GM23338 (cell line): ENCODE measurements at regions not wholly inside any gene's neighbourhood (a gene's known extent, or its start where the extent isn't known, plus 50 kb on each side); places are given as distances from the start of the nearest gene placed in this dataset.

Experiments
- ATAC-seq: fragments of 200-7000 bp; cut with Tn5 transposase; 3 replicates; pipeline ENCODE4 v1.9.1; 2020
- DNase-seq: peaks from one replicate; pipeline ENCODE4 v3.0.0-alpha.2; 2015; ENCODE audit warnings: low spot score
- H2AFZ ChIP-seq: fragments of 200-600 bp; sonication (generic); 2 replicates; pipeline ENCODE4 v1.8.0; 2016; ENCODE audit warnings: antibody characterized with exemption, mild to moderate bottlenecking, moderate library complexity
- H3F3A ChIP-seq: fragments of 200-600 bp; sonication (generic); replicated peaks from 2 replicates; pipeline ENCODE4 v1.8.0; 2017; ENCODE audit warnings: antibody characterized with exemption, mixed run types, low read depth
- H3K27ac ChIP-seq: fragments of 200-600 bp; sonication (generic); 2 replicates; pipeline ENCODE4 v1.6.1; 2016; ENCODE audit warnings: low read depth
- H3K27me3 ChIP-seq: fragments of 200-600 bp; sonication (generic); 2 replicates; pipeline ENCODE4 v1.8.0; 2016; ENCODE audit warnings: mild to moderate bottlenecking, mixed run types, moderate library complexity; ENCODE audit not compliant: insufficient read depth
- H3K36me3 ChIP-seq: fragments of 200-600 bp; sonication (generic); 2 replicates; pipeline ENCODE4 v1.8.0; 2016; ENCODE audit warnings: mild to moderate bottlenecking; ENCODE audit not compliant: insufficient read depth
- H3K4me1 ChIP-seq: fragments of 200-600 bp; sonication (generic); 2 replicates; pipeline ENCODE4 v1.8.0; 2016; ENCODE audit warnings: mild to moderate bottlenecking, moderate library complexity; ENCODE audit not compliant: insufficient read depth
- H3K4me2 ChIP-seq: fragments of 200-600 bp; sonication (generic); 2 replicates; pipeline ENCODE4 v1.7.1; 2017; ENCODE audit warnings: mixed run types
- H3K4me3 ChIP-seq: fragments of 200-600 bp; sonication (generic); 2 replicates; pipeline ENCODE4 v1.6.1; 2016; ENCODE audit warnings: mixed run types
- H3K79me2 ChIP-seq: fragments of 200-600 bp; sonication (generic); replicated peaks from 2 replicates; pipeline ENCODE4 v1.8.0; 2017; ENCODE audit warnings: mild to moderate bottlenecking; ENCODE audit not compliant: insufficient read depth
- H3K9me2 ChIP-seq: fragments of 200-600 bp; sonication (generic); 2 replicates; pipeline ENCODE4 v1.8.0; 2017; ENCODE audit not compliant: insufficient read depth
- H4K20me1 ChIP-seq: fragments of 200-600 bp; sonication (generic); replicated peaks from 2 replicates; pipeline ENCODE4 v1.8.0; 2017; ENCODE audit warnings: mild to moderate bottlenecking; ENCODE audit not compliant: insufficient read depth
- H3K27ac Mint-ChIP-seq: 2 replicates; pipeline ENCODE4 v1.8.0; 2020; ENCODE audit warnings: inconsistent platforms, mild to moderate bottlenecking, moderate library complexity, mixed read lengths
- H3K27me3 Mint-ChIP-seq: 3 replicates; pipeline ENCODE4 v1.8.0; 2022; ENCODE audit warnings: low read depth, mild to moderate bottlenecking, moderate library complexity, mixed read lengths, inconsistent platforms; ENCODE audit not compliant: insufficient read depth, poor library complexity
- H3K36me3 Mint-ChIP-seq: 3 replicates; pipeline ENCODE4 v1.8.0; 2021; ENCODE audit warnings: low read depth, mild to moderate bottlenecking, inconsistent platforms, moderate library complexity, mixed read lengths
- H3K4me1 Mint-ChIP-seq: 3 replicates; pipeline ENCODE4 v1.8.0; 2020; ENCODE audit warnings: mild to moderate bottlenecking, inconsistent platforms, mixed read lengths
- H3K4me3 Mint-ChIP-seq: 3 replicates; pipeline ENCODE4 v1.8.0; 2021; ENCODE audit warnings: moderate library complexity, mild to moderate bottlenecking, inconsistent platforms, mixed read lengths
- H3K9me3 Mint-ChIP-seq: 3 replicates; pipeline ENCODE4 v1.8.0; 2020; ENCODE audit warnings: moderate library complexity, mild to moderate bottlenecking, inconsistent platforms, mixed read lengths
- CREB1 ChIP-seq: fragments of 250-450 bp; sonication (Bioruptor Pico); IDR thresholded peaks from 2 replicates; pipeline ENCODE4 v1.5.0; 2020; ENCODE audit warnings: low read depth, mild to moderate bottlenecking, moderate library complexity
- ETS1 ChIP-seq: IDR thresholded peaks from 2 replicates; pipeline ENCODE4 v1.6.1; 2016; ENCODE audit warnings: antibody characterized with exemption
- EZH2 ChIP-seq: fragments of 200-600 bp; sonication (generic); IDR thresholded peaks from one replicate; pipeline ENCODE4 v1.8.0; 2017; ENCODE audit warnings: antibody characterized with exemption, mild to moderate bottlenecking, low read depth; ENCODE audit not compliant: unreplicated experiment
- EZH2phosphoT487 ChIP-seq: fragments of 200-600 bp; sonication (generic); IDR thresholded peaks from one replicate; pipeline ENCODE4 v1.8.1; 2018; ENCODE audit warnings: antibody characterized with exemption; ENCODE audit not compliant: unreplicated experiment
- JUNB ChIP-seq: IDR thresholded peaks from one replicate; pipeline ENCODE4 v1.6.1; 2016; ENCODE audit warnings: antibody characterized with exemption; ENCODE audit not compliant: unreplicated experiment
- NANOG ChIP-seq: IDR thresholded peaks from 2 replicates; pipeline ENCODE4 v1.6.1; 2016; ENCODE audit warnings: antibody characterized with exemption, borderline replicate concordance
- POLR2AphosphoS5 ChIP-seq: IDR thresholded peaks from 2 replicates; pipeline ENCODE4 v1.6.1; 2016; ENCODE audit warnings: antibody characterized with exemption, low read depth
- STAT1 ChIP-seq: IDR thresholded peaks from one replicate; pipeline ENCODE4 v1.6.1; 2016; ENCODE audit warnings: antibody characterized with exemption; ENCODE audit not compliant: unreplicated experiment
- ZNF114 ChIP-seq: fragments of 250-450 bp; sonication (Bioruptor Pico); IDR thresholded peaks from 2 replicates; pipeline ENCODE4 v1.5.0; 2020; ENCODE audit warnings: mild to moderate bottlenecking, moderate library complexity
- ZNF331 ChIP-seq: fragments of 250-450 bp; sonication (Bioruptor Pico); IDR thresholded peaks from 2 replicates; pipeline ENCODE4 v1.5.0; 2020; ENCODE audit warnings: low read depth, mild to moderate bottlenecking, moderate library complexity
- TF ChIP-seq, protein P1 (sequence below), 2 experiments: fragments of 200-600 bp in 1 of 2; sonication (generic) in 1 of 2; conservative IDR thresholded peaks; 2 replicates each; pipeline versions ENCODE4 v1.5.1 to v1.6.1; 2016 to 2017; ENCODE audit warnings: antibody characterized with exemption in 2 of 2, low read depth in 2 of 2, mild to moderate bottlenecking in 2 of 2, moderate library complexity in 1 of 2
- TF ChIP-seq, protein P2 (sequence below): fragments of 250-450 bp; sonication (Bioruptor Pico); IDR thresholded peaks from 2 replicates; pipeline ENCODE4 v1.5.0; 2020; ENCODE audit warnings: mild to moderate bottlenecking, moderate library complexity
- TF ChIP-seq, protein P3 (sequence below): IDR thresholded peaks from one replicate; pipeline ENCODE4 v1.6.1; 2018; ENCODE audit warnings: antibody characterized with exemption; ENCODE audit not compliant: unreplicated experiment

- H3K4me1 ChIP-seq, result peaks cover 10% of the 10 kb centered on the region
- no peak for DNase-seq
- no peaks in the 10 kb centered on the region for H3K36me3 ChIP-seq
- TF ChIP-seq, protein P1, sequence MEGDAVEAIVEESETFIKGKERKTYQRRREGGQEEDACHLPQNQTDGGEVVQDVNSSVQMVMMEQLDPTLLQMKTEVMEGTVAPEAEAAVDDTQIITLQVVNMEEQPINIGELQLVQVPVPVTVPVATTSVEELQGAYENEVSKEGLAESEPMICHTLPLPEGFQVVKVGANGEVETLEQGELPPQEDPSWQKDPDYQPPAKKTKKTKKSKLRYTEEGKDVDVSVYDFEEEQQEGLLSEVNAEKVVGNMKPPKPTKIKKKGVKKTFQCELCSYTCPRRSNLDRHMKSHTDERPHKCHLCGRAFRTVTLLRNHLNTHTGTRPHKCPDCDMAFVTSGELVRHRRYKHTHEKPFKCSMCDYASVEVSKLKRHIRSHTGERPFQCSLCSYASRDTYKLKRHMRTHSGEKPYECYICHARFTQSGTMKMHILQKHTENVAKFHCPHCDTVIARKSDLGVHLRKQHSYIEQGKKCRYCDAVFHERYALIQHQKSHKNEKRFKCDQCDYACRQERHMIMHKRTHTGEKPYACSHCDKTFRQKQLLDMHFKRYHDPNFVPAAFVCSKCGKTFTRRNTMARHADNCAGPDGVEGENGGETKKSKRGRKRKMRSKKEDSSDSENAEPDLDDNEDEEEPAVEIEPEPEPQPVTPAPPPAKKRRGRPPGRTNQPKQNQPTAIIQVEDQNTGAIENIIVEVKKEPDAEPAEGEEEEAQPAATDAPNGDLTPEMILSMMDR (conservative IDR thresholded peaks at IDR 0.05; ENCODE audit: low read depth in 2 of 2), result no peak
- TF ChIP-seq EZH2phosphoT487 (no peak), STAT1 (no peak), NANOG (no peak), ETS1 (no peak), EZH2 (no peak), CREB1 (CRISPR knock-in tag) (no peak), POLR2AphosphoS5 (no peak), JUNB (no peak), ZNF331 (CRISPR knock-in tag) (no peak), ZNF114 (CRISPR knock-in tag) (no peak)
- TF ChIP-seq, protein P2, sequence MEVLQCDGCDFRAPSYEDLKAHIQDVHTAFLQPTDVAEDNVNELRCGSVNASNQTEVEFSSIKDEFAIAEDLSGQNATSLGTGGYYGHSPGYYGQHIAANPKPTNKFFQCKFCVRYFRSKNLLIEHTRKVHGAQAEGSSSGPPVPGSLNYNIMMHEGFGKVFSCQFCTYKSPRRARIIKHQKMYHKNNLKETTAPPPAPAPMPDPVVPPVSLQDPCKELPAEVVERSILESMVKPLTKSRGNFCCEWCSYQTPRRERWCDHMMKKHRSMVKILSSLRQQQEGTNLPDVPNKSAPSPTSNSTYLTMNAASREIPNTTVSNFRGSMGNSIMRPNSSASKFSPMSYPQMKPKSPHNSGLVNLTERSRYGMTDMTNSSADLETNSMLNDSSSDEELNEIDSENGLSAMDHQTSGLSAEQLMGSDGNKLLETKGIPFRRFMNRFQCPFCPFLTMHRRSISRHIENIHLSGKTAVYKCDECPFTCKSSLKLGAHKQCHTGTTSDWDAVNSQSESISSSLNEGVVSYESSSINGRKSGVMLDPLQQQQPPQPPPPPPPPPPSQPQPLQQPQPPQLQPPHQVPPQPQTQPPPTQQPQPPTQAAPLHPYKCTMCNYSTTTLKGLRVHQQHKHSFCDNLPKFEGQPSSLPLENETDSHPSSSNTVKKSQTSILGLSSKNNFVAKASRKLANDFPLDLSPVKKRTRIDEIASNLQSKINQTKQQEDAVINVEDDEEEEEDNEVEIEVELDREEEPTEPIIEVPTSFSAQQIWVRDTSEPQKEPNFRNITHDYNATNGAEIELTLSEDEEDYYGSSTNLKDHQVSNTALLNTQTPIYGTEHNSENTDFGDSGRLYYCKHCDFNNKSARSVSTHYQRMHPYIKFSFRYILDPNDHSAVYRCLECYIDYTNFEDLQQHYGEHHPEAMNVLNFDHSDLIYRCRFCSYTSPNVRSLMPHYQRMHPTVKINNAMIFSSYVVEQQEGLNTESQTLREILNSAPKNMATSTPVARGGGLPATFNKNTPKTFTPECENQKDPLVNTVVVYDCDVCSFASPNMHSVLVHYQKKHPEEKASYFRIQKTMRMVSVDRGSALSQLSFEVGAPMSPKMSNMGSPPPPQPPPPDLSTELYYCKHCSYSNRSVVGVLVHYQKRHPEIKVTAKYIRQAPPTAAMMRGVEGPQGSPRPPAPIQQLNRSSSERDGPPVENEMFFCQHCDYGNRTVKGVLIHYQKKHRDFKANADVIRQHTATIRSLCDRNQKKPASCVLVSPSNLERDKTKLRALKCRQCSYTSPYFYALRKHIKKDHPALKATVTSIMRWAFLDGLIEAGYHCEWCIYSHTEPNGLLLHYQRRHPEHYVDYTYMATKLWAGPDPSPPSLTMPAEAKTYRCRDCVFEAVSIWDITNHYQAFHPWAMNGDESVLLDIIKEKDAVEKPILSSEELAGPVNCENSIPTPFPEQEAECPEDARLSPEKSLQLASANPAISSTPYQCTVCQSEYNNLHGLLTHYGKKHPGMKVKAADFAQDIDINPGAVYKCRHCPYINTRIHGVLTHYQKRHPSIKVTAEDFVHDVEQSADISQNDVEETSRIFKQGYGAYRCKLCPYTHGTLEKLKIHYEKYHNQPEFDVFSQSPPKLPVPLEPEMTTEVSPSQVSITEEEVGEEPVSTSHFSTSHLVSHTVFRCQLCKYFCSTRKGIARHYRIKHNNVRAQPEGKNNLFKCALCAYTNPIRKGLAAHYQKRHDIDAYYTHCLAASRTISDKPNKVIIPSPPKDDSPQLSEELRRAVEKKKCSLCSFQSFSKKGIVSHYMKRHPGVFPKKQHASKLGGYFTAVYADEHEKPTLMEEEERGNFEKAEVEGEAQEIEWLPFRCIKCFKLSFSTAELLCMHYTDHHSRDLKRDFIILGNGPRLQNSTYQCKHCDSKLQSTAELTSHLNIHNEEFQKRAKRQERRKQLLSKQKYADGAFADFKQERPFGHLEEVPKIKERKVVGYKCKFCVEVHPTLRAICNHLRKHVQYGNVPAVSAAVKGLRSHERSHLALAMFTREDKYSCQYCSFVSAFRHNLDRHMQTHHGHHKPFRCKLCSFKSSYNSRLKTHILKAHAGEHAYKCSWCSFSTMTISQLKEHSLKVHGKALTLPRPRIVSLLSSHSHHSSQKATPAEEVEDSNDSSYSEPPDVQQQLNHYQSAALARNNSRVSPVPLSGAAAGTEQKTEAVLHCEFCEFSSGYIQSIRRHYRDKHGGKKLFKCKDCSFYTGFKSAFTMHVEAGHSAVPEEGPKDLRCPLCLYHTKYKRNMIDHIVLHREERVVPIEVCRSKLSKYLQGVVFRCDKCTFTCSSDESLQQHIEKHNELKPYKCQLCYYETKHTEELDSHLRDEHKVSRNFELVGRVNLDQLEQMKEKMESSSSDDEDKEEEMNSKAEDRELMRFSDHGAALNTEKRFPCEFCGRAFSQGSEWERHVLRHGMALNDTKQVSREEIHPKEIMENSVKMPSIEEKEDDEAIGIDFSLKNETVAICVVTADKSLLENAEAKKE, result no peak
- TF ChIP-seq, protein P3, sequence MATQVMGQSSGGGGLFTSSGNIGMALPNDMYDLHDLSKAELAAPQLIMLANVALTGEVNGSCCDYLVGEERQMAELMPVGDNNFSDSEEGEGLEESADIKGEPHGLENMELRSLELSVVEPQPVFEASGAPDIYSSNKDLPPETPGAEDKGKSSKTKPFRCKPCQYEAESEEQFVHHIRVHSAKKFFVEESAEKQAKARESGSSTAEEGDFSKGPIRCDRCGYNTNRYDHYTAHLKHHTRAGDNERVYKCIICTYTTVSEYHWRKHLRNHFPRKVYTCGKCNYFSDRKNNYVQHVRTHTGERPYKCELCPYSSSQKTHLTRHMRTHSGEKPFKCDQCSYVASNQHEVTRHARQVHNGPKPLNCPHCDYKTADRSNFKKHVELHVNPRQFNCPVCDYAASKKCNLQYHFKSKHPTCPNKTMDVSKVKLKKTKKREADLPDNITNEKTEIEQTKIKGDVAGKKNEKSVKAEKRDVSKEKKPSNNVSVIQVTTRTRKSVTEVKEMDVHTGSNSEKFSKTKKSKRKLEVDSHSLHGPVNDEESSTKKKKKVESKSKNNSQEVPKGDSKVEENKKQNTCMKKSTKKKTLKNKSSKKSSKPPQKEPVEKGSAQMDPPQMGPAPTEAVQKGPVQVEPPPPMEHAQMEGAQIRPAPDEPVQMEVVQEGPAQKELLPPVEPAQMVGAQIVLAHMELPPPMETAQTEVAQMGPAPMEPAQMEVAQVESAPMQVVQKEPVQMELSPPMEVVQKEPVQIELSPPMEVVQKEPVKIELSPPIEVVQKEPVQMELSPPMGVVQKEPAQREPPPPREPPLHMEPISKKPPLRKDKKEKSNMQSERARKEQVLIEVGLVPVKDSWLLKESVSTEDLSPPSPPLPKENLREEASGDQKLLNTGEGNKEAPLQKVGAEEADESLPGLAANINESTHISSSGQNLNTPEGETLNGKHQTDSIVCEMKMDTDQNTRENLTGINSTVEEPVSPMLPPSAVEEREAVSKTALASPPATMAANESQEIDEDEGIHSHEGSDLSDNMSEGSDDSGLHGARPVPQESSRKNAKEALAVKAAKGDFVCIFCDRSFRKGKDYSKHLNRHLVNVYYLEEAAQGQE, result no peak
- peak overlapping the region; percentile 70; the same call in 1 of the 2 replicates for H2AFZ ChIP-seq
- no peak overlapping the region for H3K4me3 ChIP-seq
- H3F3A ChIP-seq, result no peaks in the 10 kb centered on the region
- Mint-ChIP-seq H3K4me1 (peaks cover 10% of the 10 kb centered on the region; the same call in 2 of the 3 replicates), H3K4me3 (no peak overlapping the region), H3K27me3 (no peaks in the 10 kb centered on the region), H3K36me3 (no peaks in the 10 kb centered on the region), H3K9me3 (no peaks in the 10 kb centered on the region), H3K27ac (no peak overlapping the region)
- H3K4me2 ChIP-seq, result no peak overlapping the region
- H3K79me2 ChIP-seq, result no peaks in the 10 kb centered on the region
- no peaks in the 10 kb centered on the region for H3K27me3 ChIP-seq
- no peaks in the 10 kb centered on the region for H3K9me2 ChIP-seq
- no peaks in the 10 kb centered on the region for H4K20me1 ChIP-seq
- no peak for ATAC-seq
- no peak overlapping the region for H3K27ac ChIP-seq
Measured at GRCh38 chr1:159652506-159652905, 61.9 kb downstream of the CRP start.
